Activated CD8-positive, alpha-beta T cell treated with anti-CD3 and anti-CD28 coated beads for 36 hours (primary cell): ENCODE measurements at regions not wholly inside any gene's neighbourhood (a gene's known extent, or its start where the extent isn't known, plus 50 kb on each side); places are given as distances from the start of the nearest gene placed in this dataset.

Experiments
- ATAC-seq: fragments of 200-7000 bp; cut with Tn5 transposase; one replicate; pipeline ENCODE4 v1.10.0; 2021; ENCODE audit warnings: mild to moderate bottlenecking, moderate library complexity
- CTCF ChIA-PET: fragments of 350-600 bp; sonication (Branson Sonifier 250); formaldehyde crosslinking; loops from one replicate; lab custom pipeline; 2021; ENCODE audit warnings: antibody characterized with exemption; lab: Charles Lee
- POLR2A ChIA-PET: fragments of 350-600 bp; sonication (Branson Sonifier 250); formaldehyde crosslinking; loops from one replicate; lab custom pipeline; 2021; ENCODE audit warnings: antibody characterized with exemption; lab: Charles Lee
- DNase-seq: peaks from one replicate; pipeline ENCODE4 v3.0.0-alpha.2; 2020
- H3K27ac Mint-ChIP-seq: one replicate; pipeline ENCODE4 v1.8.0; 2021; ENCODE audit warnings: mild to moderate bottlenecking, mixed read lengths
- H3K27me3 Mint-ChIP-seq: one replicate; pipeline ENCODE4 v1.8.0; 2021; ENCODE audit warnings: mixed read lengths
- H3K36me3 Mint-ChIP-seq: one replicate; pipeline ENCODE4 v1.8.0; 2021; ENCODE audit warnings: low read depth, mixed read lengths
- H3K4me1 Mint-ChIP-seq: one replicate; pipeline ENCODE4 v1.8.0; 2021; ENCODE audit warnings: low read depth, mixed read lengths
- H3K4me3 Mint-ChIP-seq: one replicate; pipeline ENCODE4 v1.8.0; 2021; ENCODE audit warnings: mild to moderate bottlenecking, moderate library complexity, mixed read lengths
- H3K9me3 Mint-ChIP-seq: one replicate; pipeline ENCODE4 v1.8.0; 2021; ENCODE audit warnings: mixed read lengths
- intact Hi-C: fragments of 100-400 bp; cut with micrococcal nuclease; formaldehyde crosslinking; loops from one replicate; pipeline ENCODE4 v1.10.0; 2022
- TF ChIP-seq, protein P1 (sequence below): fragments of 200-600 bp; IDR thresholded peaks from one replicate; pipeline ENCODE4 v1.8.0; 2022; ENCODE audit warnings: antibody characterized with exemption, mild to moderate bottlenecking

DNA sequence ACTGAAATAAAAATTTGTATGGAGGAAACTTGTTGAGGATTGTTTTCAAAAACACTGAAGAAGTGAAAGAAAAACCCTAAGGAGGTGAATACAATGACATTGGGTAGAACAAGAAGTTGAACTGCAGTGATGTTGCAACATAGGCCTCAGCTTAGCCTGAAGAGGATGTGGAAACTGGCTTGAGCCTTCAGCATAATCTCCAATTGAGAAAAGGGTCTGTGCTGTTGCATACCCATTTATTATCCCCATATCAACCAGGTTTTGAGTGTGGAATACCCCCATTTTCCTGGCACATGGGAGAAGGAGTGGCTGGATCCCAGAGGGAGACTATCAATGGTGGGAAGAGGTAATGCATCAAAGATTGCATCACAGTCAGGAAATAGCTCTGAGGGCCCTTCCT is 695.0 kb upstream of the HS3ST1 start:
- Mint-ChIP-seq H3K4me1 (no peaks in the 10 kb centered on the region), H3K27ac (no peak overlapping the region), H3K27me3 (no peaks in the 10 kb centered on the region), H3K9me3 (no peaks in the 10 kb centered on the region), H3K4me3 (no peak overlapping the region), H3K36me3 (no peaks in the 10 kb centered on the region)
- ChIA-PET POLR2A (no interaction called here), CTCF (no interaction called here)
- no peak for DNase-seq
- TF ChIP-seq, protein P1, sequence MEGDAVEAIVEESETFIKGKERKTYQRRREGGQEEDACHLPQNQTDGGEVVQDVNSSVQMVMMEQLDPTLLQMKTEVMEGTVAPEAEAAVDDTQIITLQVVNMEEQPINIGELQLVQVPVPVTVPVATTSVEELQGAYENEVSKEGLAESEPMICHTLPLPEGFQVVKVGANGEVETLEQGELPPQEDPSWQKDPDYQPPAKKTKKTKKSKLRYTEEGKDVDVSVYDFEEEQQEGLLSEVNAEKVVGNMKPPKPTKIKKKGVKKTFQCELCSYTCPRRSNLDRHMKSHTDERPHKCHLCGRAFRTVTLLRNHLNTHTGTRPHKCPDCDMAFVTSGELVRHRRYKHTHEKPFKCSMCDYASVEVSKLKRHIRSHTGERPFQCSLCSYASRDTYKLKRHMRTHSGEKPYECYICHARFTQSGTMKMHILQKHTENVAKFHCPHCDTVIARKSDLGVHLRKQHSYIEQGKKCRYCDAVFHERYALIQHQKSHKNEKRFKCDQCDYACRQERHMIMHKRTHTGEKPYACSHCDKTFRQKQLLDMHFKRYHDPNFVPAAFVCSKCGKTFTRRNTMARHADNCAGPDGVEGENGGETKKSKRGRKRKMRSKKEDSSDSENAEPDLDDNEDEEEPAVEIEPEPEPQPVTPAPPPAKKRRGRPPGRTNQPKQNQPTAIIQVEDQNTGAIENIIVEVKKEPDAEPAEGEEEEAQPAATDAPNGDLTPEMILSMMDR: no peak
- no peak for ATAC-seq
- intact Hi-C loops: no loop called here

DNA sequence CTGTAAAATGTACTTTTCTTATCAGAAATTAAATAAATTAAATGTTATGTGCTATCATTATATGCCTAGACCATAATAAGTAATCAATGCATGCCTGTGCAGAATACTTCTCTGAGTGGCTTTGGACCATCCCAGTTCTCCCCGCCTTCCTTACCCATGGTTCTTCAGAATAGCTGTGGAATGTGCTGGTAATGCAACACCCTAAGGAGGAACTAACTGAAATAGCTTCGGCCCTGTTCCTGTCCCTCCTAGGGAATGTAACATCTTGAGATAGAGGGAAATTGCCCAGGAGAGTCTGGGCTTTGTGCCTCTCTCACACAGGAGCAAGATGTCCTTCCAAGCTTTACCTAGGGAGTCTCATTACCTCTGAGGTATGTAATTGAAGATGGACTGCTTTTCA is 693.6 kb upstream of the HS3ST1 start:
- Mint-ChIP-seq H3K4me3 (no peak overlapping the region), H3K27me3 (no peaks in the 10 kb centered on the region), H3K9me3 (no peaks in the 10 kb centered on the region), H3K4me1 (no peaks in the 10 kb centered on the region), H3K27ac (no peak overlapping the region), H3K36me3 (no peaks in the 10 kb centered on the region)
- no peak for DNase-seq
- intact Hi-C loops: no loop called here
- ATAC-seq: no peak
- ChIA-PET POLR2A (no interaction called here), CTCF (no interaction called here)
- TF ChIP-seq, protein P1: no peak

DNA sequence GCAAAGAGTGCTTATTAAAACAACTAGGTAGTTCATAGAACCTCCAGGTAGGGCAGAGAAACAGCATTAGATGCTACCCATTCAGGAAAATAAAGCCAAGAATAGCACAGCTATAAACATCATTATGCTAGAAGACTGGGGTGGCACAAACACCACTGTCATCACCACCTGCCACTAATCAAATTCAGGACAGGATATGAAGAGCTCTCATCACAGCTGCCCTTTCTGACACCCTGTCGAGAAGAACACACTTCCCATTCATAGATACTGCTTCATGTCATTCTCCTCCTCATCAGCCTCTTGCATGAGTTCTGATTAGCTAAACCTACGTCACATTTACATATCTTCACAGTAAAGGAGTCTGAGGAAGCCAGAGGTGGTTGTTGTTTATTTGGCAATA is 692.3 kb upstream of the HS3ST1 start:
- Mint-ChIP-seq H3K27me3 (no peaks in the 10 kb centered on the region), H3K9me3 (no peaks in the 10 kb centered on the region), H3K27ac (no peak overlapping the region), H3K4me1 (no peaks in the 10 kb centered on the region), H3K36me3 (no peaks in the 10 kb centered on the region), H3K4me3 (no peak overlapping the region)
- ChIA-PET CTCF (no interaction called here), POLR2A (no interaction called here)
- TF ChIP-seq, protein P1: no peak
- DNase-seq (no peak), ATAC-seq (no peak)
- intact Hi-C loops: no loop called here

DNA sequence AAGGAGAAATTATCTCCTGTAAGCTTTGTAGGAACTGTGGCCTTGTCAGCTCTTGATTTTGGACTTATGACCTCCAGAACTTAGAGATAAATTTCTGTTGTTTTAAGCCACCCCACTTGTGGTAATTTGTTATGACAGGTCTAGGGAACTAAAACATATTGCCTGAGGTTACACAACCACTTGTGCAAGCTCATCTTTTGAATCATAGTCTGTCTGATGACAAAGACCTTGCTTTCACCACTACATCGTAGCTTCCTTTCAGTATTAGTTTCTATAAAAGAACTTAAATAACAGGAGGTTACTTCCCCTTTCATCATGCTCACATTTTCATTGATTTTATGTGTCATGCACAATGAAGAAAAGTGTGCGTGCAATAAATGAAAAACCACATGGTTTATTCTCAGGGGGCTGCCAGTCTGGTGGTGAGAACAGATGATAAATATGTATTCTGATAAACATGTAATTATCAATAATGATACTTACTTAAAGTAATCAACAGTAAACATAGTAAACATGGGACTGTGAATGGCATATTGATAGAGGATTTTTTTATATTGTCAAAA is 690.0 kb upstream of the HS3ST1 start:
- intact Hi-C loops: no loop called here
- CTCF ChIA-PET: no interaction called here
- DNase-seq (no peak), ATAC-seq (no peak)
- Mint-ChIP-seq H3K36me3 (no peaks in the 10 kb centered on the region), H3K4me1 (no peaks in the 10 kb centered on the region), H3K27ac (no peak overlapping the region), H3K9me3 (peaks cover 8% of the 10 kb centered on the region), H3K4me3 (no peak overlapping the region), H3K27me3 (no peaks in the 10 kb centered on the region)
- TF ChIP-seq, protein P1: no peak
- POLR2A ChIA-PET: no interaction called here

DNA sequence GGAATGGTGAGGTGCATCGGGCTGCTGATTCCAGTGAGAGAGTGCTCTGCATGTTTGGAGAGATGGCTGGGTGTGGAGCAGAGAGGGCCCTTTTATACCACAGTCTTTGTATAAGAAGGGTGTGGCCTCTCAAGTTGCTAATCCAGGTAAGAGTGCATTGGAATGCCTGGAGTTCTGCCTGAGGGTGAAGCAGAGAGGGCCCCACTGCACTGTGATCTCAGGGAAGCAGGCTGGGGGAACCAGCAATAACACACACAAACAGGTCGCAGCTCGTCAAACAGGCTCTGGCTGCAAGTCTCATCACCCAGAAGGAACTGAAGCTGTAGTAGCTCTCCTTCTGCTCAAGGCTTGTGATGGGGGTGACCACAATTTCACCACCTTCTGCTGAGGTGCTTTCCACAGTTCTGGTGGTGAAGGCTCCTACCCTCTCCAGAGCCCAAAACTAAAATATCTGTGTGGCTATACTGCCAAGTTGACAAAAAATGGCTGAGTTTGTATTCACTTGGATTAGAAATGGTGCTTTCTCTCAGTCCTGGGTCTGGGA is 687.4 kb upstream of the HS3ST1 start:
- Mint-ChIP-seq H3K9me3 (peaks cover 11% of the 10 kb centered on the region), H3K27ac (no peak overlapping the region), H3K4me3 (no peak overlapping the region), H3K36me3 (no peaks in the 10 kb centered on the region), H3K4me1 (no peaks in the 10 kb centered on the region), H3K27me3 (no peaks in the 10 kb centered on the region)
- DNase-seq (no peak), ATAC-seq (no peak)
- intact Hi-C loops: no loop called here
- ChIA-PET CTCF (no interaction called here), POLR2A (no interaction called here)
- TF ChIP-seq, protein P1: no peak
